HEK293 (cell line): ENCODE measurements at regions not wholly inside any gene's neighbourhood (a gene's known extent, or its start where the extent isn't known, plus 50 kb on each side); places are given as distances from the start of the nearest gene placed in this dataset.

ENCODE experiments used
- ATF2 ChIP-seq: fragments of 450-650 bp; formaldehyde crosslinking; IDR thresholded peaks from 2 replicates; pipeline ENCODE4 v1.5.1; 2016; ENCODE audit warnings: missing biosample characterization, missing genetic modification characterization, low read depth
- BCL11A ChIP-seq: fragments of 450-650 bp; formaldehyde crosslinking; IDR thresholded peaks from 2 replicates; pipeline ENCODE4 v1.5.1; 2016; ENCODE audit warnings: low read depth, missing biosample characterization, missing genetic modification characterization
- CTCF ChIP-seq: fragments of 450-650 bp; formaldehyde crosslinking; IDR thresholded peaks from 2 replicates; pipeline ENCODE4 v1.5.1; 2016; ENCODE audit warnings: missing biosample characterization, missing genetic modification characterization
- ELK4 ChIP-seq: IDR thresholded peaks from 2 replicates; pipeline ENCODE4 v1.6.1; 2011; ENCODE audit warnings: mild to moderate bottlenecking, low read depth, low read length, borderline replicate concordance
- REPIN1 ChIP-seq: fragments of 450-650 bp; formaldehyde crosslinking; IDR thresholded peaks from 2 replicates; pipeline ENCODE4 v1.5.1; 2017; ENCODE audit warnings: missing biosample characterization, missing genetic modification characterization, low read depth
- SP7 ChIP-seq: fragments of 450-650 bp; formaldehyde crosslinking; IDR thresholded peaks from 2 replicates; pipeline ENCODE4 v1.5.1; 2016; ENCODE audit warnings: missing biosample characterization, missing genetic modification characterization
- TRIM28 ChIP-seq: IDR thresholded peaks from 2 replicates; pipeline ENCODE4 v1.6.1; 2011; ENCODE audit warnings: low read length, control low read depth, borderline replicate concordance
- TSHZ1 ChIP-seq: fragments of 450-650 bp; formaldehyde crosslinking; IDR thresholded peaks from 2 replicates; pipeline ENCODE4 v1.5.1; 2016; ENCODE audit warnings: missing biosample characterization, missing genetic modification characterization, borderline replicate concordance
- YY1 ChIP-seq: fragments of 450-650 bp; formaldehyde crosslinking; IDR thresholded peaks from 2 replicates; pipeline ENCODE4 v1.5.1; 2018; ENCODE audit warnings: missing biosample characterization, missing genetic modification characterization
- ZBTB26 ChIP-seq: fragments of 450-650 bp; formaldehyde crosslinking; optimal IDR thresholded peaks from 2 replicates; pipeline ENCODE3; 2016; ENCODE audit warnings: missing biosample characterization, mild to moderate bottlenecking, missing genetic modification characterization
- ZBTB7A ChIP-seq: fragments of 450-650 bp; formaldehyde crosslinking; IDR thresholded peaks from 2 replicates; pipeline ENCODE4 v1.5.1; 2016; ENCODE audit warnings: low read depth, missing biosample characterization, missing genetic modification characterization
- ZNF324 ChIP-seq: fragments of 450-650 bp; formaldehyde crosslinking; IDR thresholded peaks from 2 replicates; pipeline ENCODE4 v1.5.1; 2016; ENCODE audit warnings: missing biosample characterization, missing genetic modification characterization
- ZNF416 ChIP-seq: fragments of 450-650 bp; formaldehyde crosslinking; IDR thresholded peaks from 2 replicates; pipeline ENCODE4 v1.5.1; 2016; ENCODE audit warnings: missing biosample characterization, missing genetic modification characterization

GRCh38 chr10:8283986-8284385, 229.5 kb downstream of the GATA3 start:
- TF ChIP-seq CTCF (no peak), REPIN1 (tag by site-specific recombination) (no peak), ATF2 (tag by site-specific recombination) (no peak), TRIM28 (no peak), TSHZ1 (no peak), ZNF416 (tag by site-specific recombination) (no peak), SP7 (tag by site-specific recombination) (no peak), ELK4 (no peak), YY1 (no peak), ZBTB7A (no peak), ZNF324 (tag by site-specific recombination) (no peak), BCL11A (tag by site-specific recombination) (no peak), ZBTB26 (tag by site-specific recombination) (no peak)
